AML-193 (cell line): ENCODE measurements at regions not wholly inside any gene's neighbourhood (a gene's known extent, or its start where the extent isn't known, plus 50 kb on each side); places are given as distances from the start of the nearest gene placed in this dataset.

Experiments used
- DNase-seq, 2 experiments: peaks; one replicate each; lab custom pipeline; 2025; lab: John Stamatoyannopoulos, UW

- DNase-seq: no peak
Observed at GRCh38 chr12:105847068-105847467, 291.7 kb downstream of the NUAK1 start.

GRCh38 chr12:105848286-105848685, 290.5 kb downstream of the NUAK1 start:
- DNase-seq: no peak

GRCh38 chr12:105850103-105850968, 288.4 kb downstream of the NUAK1 start:
- DNase-seq: no peak

DNA sequence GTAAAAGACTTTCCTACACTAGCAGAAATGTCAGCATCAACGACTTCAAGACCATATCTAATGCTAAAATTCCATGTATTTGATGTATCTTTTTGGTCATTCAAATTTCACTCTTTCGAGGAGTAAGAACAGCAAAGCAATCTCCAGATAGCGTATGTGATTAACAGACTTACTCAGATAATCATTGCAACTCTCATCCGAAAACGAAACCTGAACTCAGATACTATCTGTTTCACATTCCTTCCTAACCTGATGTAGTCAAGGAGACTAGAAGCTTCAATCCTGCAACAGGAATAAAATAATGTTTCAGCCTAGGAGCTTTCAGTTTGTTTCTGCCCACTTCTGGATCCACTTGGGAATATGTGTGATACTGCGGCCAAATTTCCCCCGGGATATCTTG, 286.3 kb downstream of the NUAK1 start:
- no peak for DNase-seq

GRCh38 chr12:105852951-105853350, 285.8 kb downstream of the NUAK1 start:
- DNase-seq: no peak

- no peak for DNase-seq
Observed at GRCh38 chr12:105854071-105854470, 284.7 kb downstream of the NUAK1 start.

GRCh38 chr12:105855361-105856047, 283.2 kb downstream of the NUAK1 start:
- DNase-seq: no peak

GRCh38 chr12:105856048-105856405, 282.7 kb downstream of the NUAK1 start:
- no peak for DNase-seq

- no peak for DNase-seq
Observed at GRCh38 chr12:105858981-105859710, 279.6 kb downstream of the NUAK1 start.

DNA sequence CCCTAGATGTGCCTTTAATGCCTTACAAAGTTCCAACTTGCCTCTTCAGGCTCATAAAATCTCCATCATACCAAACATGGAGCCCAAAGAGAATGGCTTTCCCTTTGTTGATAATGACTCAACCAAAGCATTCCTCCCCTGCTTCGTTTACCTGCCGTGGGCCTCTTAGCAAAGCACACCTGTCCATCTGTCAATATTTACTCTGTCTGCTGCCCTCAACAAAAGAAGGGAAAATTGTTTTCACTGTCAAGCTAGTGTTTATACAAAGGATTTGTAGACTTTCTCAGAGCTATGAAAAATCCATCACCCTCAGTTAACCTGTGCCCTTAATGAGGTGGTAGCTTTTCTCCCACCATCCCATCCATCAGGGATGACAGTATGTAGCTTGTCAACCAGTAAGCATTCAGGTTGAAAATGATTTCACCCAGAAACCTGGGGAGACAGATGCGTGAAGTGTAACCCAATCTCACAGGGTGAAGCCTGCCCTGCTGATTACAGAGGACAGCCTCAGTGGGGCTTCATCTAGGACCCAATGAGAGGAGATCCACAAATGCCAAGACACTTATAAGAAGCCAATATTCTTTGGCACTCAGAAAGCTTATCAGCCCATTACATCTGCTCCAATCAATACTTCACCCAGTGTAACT, 278.1 kb downstream of the NUAK1 start:
- no peak for DNase-seq

- no peak for DNase-seq
Observed at GRCh38 chr12:105861227-105861626, 277.5 kb downstream of the NUAK1 start.

DNA sequence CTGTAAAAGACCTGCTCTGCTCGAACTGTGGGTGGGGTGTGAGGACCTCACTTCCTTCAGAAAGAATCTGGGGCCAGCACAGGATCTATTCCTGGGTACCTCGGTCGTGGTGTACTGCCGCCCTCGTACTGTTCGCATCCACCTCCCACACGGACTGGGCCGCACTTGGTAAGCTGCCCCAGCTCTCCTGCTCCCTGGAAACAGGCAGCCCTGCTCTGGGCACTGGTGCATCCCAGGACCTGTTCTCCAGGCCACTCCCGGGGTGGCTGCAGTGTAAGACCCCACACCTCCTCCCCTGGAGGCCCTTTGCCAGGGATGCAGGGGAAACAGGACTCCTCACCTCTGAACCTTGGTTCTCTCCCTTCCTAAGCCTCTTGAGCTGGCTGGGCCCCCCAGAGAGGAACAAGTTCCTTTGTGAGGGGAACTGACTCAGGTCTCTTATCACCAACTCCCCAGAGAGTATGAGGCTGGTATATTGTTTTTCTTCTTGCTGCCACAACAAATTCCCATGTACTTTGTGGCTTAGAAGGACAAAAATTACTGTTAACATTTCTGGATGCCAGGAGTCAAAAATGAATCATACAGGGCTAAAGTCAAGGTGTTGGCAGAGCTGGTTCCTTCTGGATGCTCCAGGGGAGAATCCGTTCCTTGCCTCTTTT, 276.5 kb downstream of the NUAK1 start:
- DNase-seq: no peak

- DNase-seq: no peak
Observed at GRCh38 chr12:105864316-105864715, 274.4 kb downstream of the NUAK1 start.

GRCh38 chr12:105864901-105865300, 273.9 kb downstream of the NUAK1 start:
- DNase-seq: no peak

DNA sequence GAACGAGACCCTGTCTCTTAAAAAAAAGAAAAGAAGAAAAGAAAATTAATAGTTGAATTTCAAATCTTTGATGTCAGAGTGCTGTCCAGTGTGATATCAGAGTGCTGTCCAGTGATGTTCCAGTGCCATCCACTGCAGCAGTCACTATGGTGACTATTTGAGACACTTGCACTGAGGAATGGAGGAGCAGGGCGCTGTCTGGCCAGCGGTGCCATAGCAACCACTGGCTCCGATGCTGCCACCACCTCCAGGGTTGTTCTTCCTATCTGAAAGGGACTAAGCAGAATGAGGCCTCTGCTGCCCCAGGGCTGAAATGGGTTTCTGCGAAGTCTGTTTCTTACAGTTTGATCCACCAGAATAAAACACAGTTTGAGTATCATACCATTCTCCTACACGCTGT, 272.9 kb downstream of the NUAK1 start:
- DNase-seq: no peak

- DNase-seq: no peak
Observed at GRCh38 chr12:105874121-105874520, 264.6 kb downstream of the NUAK1 start.

- no peak for DNase-seq
Observed at GRCh38 chr12:105876396-105876927, 262.3 kb downstream of the NUAK1 start.

- no peak for DNase-seq
Observed at GRCh38 chr12:105878964-105879363, 259.8 kb downstream of the NUAK1 start.

GRCh38 chr12:105880824-105881388, 257.8 kb downstream of the NUAK1 start:
- DNase-seq: no peak

DNA sequence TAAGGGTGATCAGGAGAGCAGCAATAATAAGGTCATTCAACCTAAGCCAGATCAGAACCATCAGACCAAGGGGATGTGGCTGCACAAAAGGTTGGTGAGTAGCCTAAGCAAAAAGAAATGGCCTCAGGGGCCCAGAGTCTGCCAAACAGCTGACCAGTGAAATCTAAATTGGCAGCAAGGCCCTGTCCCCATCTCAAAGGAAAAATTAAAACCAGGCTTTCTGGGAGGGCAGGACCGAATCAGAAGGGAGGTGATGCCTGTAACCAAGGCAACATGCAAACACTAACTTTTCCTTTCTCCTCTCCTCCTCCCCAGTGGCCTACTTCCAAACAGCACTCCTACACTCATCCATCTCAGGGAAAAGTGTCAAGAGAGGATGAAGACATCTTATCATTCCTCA, 256.4 kb downstream of the NUAK1 start:
- no peak for DNase-seq

GRCh38 chr12:105887131-105887530, 251.6 kb downstream of the NUAK1 start:
- no peak for DNase-seq
